ENCODE measurements at regions not wholly inside any gene's neighbourhood (a gene's known extent, or its start where the extent isn't known, plus 50 kb on each side); places are given as distances from the start of the nearest gene placed in this dataset.

DNA sequence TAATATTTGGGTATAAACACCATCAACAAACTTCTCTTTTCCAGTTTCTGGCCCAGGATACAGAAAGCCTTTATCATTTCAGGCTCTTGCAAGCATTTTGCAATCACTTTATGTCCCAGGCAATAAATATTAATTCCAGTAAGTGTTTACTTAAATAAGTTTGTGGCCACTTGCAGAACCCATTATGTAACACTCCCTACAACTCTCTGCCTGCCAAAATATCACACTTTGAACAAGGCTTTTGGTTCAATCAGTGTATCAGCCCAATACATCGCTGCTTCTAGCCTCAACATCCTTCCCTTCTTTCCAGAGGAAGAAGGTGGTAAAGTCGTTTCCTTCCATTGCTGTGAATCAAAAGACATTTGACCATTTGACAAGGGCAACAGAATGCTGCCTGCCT lies 203.0 kb upstream of the USP25 start:
- no peak for ATAC-seq
- intact Hi-C loops (cut with micrococcal nuclease) = no loop called here
- DNase-seq = no peak

DNA sequence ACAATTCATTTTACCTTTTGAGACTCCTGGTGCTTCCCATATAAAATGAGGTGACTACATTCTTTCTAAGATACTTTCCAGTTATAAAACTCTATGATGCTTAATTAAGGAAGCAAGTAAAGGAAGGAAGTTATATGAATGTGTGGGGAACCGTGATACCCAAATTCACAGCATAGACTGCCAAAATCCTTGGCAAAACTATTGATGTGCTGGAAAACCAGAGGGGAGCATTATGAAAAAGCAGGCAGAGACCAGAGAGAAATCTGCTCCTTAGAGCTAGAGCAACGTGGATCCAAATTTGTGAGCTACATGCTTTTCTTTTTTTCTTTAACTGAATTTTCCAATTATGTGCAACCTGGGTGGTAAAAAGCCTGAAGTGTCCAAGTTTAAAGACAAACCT lies 201.4 kb upstream of the USP25 start:
- DNase-seq = no peak
- intact Hi-C loops (cut with micrococcal nuclease) = no loop called here
- no peak for ATAC-seq

DNA sequence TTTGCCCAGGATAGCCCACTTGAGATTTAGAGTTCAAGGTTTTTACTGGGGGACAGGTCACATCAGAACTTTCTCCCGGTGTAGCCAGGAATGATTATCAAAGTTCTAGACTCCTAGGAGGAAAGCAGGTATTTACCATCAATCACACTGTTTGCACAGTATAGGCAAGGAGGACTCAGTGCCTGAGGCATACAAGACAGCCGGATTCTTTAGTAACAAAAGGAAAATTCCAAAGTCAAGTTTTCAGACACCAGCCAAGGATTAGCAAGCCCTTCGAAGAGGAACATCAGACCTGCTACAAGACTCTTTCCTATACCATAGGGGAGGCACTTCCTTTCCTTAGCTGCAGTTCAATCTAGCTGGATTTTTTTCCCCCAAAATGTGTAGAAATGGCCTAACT lies 197.8 kb upstream of the USP25 start:
- DNase-seq = no peak
- intact Hi-C loops (cut with micrococcal nuclease) = no loop called here
- ATAC-seq = no peak

DNA sequence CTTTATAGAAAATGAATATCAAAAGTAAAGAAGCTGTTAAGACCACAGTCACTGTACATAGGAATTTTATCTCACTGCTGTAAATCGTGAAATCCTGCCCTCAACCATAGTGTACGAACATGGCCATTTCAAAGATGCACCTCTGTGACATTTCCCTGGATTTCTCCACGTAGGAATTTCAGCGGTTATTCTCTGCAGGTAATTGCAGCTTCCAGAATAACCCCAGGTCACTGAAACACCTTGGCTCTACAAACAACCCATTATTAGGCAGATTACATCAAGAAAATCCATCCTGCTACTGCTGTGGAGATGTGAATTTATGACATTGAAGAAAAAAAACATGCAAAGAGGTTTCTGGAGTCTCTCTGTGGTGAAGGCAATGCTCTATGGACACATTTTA lies 196.2 kb upstream of the USP25 start:
- ATAC-seq (no peak), DNase-seq (no peak)
- intact Hi-C loops (cut with micrococcal nuclease) = no loop called here

DNA sequence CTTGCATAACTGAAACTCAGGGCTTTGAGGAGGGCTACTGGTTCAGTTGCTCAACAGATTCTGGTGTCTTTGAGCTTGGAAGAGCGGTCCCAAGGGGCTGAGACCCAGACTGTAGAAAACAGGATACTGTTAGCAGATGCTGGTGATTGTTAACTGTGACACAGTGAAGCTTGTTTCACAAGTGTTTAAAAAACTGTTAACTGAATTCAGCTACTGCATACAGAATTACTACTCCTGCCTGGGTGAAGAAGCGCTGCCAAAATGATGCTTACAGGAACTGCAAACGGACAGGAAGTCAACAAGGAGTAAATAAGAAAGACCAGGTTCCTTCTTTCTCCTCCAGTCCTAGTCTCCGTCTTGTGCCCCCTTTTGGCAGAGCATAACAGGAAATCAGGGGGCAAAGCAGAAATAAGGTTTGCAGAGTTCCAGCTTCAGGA lies 195.3 kb upstream of the USP25 start:
- no peak for DNase-seq
- intact Hi-C loops (cut with micrococcal nuclease) = no loop called here
- ATAC-seq = no peak

DNA sequence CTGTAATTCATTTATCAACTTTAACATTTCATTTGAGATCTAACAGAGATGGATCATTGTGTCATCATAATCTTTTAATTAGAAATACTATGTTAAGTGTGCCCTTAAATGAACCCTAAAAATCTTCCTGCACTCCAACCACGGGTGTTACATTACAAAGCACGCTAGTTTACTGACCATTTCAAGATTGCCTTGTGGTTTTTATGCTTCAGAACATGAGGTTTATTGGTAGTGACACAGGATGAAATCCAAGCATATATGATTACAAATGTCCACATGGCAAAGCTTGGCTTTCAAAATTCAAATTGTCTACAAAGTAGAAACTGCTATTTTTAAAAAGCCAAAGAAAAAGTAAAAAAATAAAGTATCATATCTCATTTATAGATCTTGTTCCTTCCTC lies 190.4 kb upstream of the USP25 start:
- ATAC-seq (no peak), DNase-seq (no peak)
- intact Hi-C loops (cut with micrococcal nuclease) = no loop called here

DNA sequence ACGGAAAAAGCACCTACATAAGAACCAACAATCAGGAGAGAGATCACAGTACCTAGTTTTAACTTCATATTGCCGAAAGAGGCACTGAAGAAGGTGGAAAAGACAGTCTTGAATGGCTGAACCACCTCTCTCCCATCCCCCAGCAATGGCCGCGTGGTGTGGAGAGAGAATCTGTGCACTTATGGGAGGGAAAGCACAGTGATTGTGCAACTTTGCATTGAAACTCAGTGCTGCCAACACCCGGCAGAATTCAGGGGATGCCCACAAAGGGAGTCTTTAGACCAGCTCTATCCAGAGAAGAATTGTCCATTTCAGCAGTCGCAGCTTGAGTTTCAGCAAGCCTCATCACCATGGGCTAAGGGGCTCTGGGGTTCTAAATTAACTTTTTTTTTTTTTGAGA lies 186.3 kb upstream of the USP25 start:
- intact Hi-C loops (cut with micrococcal nuclease) = no loop called here
- ATAC-seq (no peak), DNase-seq (no peak)

DNA sequence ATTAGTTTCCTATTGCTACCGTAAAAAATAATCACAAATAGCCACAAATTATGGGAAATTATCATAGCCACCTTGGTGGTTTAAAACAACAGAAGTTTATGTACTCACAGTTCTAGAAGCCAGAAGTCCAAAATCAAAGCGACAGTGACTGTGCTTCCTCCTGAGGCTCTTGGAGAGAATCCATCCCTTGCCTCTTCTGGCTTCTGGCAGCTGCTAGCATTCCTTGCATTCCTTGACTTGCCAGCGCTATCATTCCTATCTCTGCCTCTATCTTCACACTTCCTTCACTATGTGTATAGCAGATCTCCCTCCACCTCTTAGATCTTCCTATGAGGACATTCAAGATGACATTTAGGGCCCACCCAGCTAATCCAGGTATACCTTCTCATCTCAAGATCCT lies 180.1 kb upstream of the USP25 start:
- intact Hi-C loops (cut with micrococcal nuclease) = no loop called here
- ATAC-seq = no peak

DNA sequence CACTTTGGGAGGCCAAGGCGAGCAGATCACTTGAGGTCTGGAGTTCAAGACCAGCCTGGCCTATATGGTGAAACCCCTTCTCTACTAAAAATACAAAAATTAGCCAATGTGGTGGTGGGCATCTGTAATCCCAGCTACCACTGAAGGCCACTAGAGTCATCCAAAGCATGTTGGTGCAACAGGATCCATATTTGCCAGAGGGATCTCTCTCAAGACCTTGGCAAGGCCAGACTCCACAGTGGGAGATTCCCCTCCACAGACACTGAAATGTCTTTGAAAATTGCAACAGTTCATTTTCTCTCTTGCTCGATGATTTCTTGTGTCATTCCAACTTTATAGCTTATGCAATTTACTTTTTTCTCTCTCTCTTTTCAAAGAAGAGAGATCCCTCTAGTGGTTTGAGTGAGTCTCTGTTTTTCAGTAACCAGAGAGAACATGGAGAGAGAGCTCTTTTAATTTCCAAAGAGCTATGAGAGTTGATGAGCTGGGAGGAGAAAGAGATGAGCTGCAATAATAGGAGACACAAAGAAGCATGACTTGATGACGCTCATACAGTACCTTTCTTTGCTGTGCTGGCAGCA lies 176.8 kb upstream of the USP25 start:
- DNase-seq (no peak), ATAC-seq (no peak)
- intact Hi-C loops (cut with micrococcal nuclease) = no loop called here

More for the DNA sequence above, 180.1 kb upstream of the USP25 start:
- DNase-seq = no peak

DNA sequence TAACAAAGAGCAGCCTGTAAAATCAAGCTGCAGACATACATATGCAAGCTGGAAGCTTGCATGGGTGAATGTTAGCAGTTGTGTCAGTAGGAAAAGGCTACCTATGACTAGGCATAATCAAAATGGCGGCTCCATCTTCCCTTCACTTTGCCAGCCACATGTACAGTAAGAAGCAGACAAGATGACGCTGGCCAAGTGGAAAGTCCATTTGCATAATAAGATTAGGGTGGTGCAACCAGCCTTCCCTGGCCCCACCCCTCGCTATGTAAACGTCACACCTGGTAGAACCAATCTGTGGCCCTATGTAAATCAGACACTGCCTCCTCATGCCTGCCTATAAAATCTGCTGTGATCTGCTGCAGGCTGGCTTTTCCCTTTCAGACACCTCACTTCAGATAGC lies 171.9 kb upstream of the USP25 start:
- intact Hi-C loops (cut with micrococcal nuclease) = no loop called here
- no peak for DNase-seq
- ATAC-seq = no peak

DNA sequence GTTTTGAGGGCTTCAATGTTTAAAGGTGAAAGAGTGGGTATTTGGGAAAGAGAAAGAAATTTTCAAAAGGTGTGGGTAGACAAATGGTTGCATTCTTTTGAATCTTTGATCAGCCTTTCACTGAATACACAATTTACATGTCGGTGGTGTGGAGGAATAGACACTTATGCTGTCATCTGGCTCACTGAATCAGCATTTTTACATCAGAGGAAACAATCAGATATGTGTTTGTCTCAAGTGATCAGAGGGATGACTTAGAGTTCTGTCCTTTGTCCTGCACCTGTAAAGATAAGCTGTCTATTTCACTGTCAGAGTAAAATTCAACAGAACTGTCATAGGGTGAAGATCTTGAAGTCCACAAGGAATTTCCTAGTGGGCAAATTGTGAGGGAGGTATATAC lies 170.9 kb upstream of the USP25 start:
- ATAC-seq (no peak), DNase-seq (no peak)
- intact Hi-C loops (cut with micrococcal nuclease) = no loop called here

DNA sequence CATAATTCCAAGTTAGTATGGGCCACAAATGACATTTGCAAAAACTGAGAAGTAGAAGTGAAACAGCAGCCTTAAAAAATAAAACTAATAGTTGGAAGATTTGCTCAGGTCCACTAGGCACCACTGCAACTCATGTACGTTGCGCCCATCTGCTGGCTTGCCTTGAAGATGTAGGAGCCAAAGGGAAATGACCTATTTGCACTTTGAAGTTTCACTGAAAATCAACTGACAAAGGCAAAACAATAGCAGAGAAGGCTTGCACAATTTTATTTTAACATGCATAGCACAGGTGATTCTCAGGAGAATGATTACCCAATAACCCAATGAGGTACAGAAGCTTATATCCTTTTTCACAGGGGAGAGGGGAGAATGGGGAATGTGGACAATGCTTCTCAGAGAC lies 170.1 kb upstream of the USP25 start:
- intact Hi-C loops (cut with micrococcal nuclease) = no loop called here
- no peak for DNase-seq
- ATAC-seq = no peak

DNA sequence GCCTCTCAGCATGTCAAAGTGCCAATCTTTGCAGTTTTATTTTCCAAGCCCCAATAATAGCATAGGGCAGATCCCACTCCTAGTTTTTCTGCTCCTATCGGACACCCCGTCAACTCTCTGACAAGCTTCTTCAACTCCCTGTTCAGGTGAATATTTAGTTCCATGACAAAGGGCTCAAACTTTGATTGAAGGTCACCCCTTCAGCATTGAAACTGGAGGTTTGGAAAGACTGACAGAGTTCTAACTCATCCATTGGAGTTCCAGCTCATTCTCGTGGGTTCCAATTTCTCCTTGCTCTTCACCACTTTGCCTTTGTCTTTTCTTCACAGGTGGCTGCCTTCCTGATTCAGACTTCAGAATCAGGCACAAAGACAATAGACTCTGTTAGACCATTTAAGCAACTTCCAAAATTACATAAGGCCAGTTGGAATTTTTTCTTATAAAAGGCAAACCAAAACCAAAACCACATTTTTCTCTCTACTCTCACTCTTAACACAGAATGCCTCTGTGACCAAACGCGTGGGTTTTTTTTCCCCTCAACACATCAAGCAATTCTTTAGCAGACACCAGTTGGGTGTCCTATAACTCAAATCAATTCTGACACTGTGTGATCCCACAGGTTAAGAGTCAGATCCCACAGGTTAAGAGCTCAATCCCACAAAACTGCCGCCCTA lies 169.3 kb upstream of the USP25 start:
- intact Hi-C loops (cut with micrococcal nuclease) = no loop called here
- ATAC-seq (no peak), DNase-seq (no peak)

DNA sequence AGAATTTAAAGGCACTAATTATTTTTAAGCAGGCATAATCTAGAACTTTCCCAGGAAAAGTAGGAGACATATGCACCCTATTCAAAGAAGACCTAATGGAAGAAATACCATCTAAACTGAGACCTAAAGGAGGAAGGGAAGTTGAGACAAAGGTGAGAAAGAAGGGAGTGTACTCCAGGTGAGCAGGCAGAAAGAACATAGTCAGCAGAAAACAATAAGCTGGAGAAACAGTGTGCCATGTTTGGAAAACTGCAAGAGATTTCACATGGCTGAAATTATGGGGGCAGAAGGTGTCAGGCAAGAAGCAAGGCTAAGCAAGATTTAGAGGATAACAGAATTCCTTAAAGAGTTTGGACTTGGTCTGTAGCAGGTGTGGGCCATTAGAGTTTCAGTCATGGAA lies 167.0 kb upstream of the USP25 start:
- intact Hi-C loops (cut with micrococcal nuclease) = no loop called here
- no peak for ATAC-seq
- no peak for DNase-seq

DNA sequence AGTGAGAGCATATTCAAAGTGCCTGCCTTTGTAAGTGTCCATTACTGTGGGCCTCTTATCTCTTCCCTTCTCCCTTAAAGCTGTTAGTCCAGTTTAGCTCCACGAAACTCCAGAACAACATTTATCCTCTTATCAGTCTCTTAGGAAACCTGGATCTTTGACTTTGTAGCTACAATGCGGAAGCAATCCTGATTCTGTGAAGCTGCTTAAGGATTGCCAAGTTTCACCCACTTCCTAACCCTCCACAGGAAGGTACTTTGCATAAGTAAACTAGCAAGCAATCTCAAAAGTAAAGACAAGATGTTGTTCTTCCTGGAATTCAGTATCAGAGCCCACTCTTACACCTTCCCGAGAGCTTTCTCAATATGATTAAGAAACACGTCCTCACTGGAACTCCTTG lies 164.9 kb upstream of the USP25 start:
- ATAC-seq (no peak), DNase-seq (no peak)
- intact Hi-C loops (cut with micrococcal nuclease) = no loop called here

DNA sequence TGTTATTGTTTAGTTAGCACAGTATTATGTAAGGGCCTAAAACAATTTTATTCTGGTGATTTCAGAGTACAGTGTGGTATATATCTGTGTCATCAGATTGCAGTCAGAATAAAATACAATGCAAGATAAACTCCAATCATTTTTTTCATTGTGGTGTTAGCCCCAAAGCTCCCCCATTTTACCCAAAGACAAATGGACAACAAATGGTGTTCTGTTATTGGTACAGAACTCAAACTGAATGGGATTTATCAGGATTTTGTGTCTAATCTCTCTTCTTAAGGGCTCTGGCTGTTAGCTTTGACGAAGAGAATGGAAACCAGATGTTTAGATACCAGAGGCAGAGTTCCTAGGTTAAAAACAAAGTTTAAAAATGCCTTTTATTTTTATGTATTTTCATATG lies 163.1 kb upstream of the USP25 start:
- no peak for ATAC-seq

DNA sequence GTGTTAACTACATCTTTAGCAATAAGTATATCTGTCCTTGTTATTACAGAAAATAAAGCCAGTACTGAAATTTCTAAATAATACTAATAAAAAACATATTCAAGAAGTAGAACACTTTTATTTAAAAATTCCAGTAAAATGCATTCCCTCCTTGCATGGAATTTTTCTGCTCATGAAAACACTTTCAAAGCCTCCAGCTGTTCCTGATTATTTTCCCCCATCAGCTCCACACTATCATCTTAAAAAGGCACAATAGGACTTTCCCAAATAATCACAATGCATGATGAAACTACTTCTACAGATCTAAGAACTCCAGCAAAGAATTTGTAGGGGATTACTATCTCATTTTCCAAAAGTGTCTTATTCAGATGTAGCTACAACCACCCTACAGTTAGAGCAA lies 162.6 kb upstream of the USP25 start:
- no peak for ATAC-seq

More for the DNA sequence above, 163.1 kb upstream of the USP25 start:
- DNase-seq = no peak
- intact Hi-C loops (cut with micrococcal nuclease) = no loop called here

DNA sequence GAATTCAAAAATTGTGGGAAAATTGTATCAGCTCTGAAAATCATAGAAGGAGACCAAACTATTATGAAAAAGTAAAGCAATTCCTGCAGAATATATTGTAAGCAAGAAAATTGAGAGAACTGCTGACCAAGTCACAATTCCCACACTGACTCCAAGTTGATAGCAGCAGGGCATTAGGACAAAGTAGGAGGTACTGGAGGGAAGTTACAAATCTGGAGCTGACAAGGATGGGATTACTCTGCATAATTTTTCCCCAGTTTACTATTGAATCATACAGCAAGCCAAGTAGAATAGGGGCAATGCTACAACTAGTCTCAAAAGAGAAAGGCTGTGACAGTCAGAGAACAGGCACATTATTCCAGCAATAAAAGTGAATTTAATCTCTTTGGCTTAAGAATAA lies 161.3 kb upstream of the USP25 start:
- DNase-seq (no peak), ATAC-seq (no peak)
- intact Hi-C loops (cut with micrococcal nuclease) = no loop called here

More for the DNA sequence above, 162.6 kb upstream of the USP25 start:
- no peak for DNase-seq
- intact Hi-C loops (cut with micrococcal nuclease) = no loop called here

DNA sequence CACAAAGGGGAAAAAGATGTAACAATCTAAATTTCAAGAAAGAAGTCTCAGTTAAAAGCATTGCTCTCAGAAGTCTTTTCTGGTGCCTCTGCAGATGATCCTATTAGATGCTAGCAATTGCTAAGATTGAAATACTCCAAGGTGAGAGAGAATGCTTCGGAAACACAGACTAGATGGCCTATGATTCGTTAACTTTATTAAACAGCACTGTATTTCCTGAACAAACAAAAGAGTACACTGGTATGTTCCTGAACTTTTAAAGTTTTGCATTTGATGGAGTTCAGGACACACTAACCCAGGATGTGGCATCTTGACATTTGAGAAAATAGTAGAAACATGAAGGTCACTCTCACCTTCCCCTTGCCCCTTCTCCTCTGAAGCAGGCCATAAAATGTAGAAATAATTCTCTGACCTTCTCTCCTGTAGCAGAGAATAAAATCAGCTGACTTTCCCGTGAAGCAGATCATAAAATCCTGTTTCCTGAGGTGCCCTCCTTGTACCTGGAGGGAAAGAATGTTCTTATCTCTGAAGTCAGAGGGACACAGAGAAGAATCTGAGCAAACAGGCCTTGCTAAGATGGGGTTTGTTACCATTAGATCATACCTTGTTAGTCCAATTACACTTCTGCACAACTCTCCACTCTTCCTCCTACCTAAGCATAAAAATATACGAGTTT lies 142.9 kb upstream of the USP25 start:
- DNase-seq (no peak), ATAC-seq (no peak)
- intact Hi-C loops (cut with micrococcal nuclease) = no loop called here

DNA sequence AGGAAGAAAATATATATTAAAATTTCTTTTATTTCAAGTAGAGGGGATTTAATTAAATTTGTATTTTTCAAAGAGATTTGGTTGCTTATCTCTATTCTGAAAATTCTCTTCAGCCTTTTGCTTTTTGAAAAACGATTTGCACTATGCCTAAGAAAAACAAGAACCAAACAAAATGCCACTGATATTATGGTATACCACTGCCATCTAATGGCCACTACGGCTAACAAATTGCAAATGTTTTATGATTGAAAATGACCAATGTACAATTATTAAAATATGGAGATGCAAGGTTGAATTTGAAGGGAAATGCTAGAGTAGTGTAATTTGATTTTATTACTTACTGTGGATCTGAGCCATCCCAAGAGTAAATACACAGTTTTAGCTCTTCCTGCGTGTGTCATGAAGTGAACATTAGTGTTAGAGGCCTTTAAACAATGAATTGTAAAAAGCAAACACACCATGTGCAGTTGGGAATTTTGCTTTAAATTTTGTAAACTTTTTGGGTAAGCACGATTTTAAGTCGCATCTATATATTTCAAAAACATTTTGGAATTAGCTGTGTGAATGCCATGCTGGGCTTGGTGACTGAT lies 137.4 kb upstream of the USP25 start:
- no peak for ATAC-seq
- intact Hi-C loops (cut with micrococcal nuclease) = loop anchor here (5.0 kb wide), 1 partner anchor 1335 kb away; no protein-coding TSS in a partner anchor
- no peak for DNase-seq

All from left ventricle myocardium superior (tissue), 1 donor.